OCI-LY1 (cell line): ENCODE measurements at regions not wholly inside any gene's neighbourhood (a gene's known extent, or its start where the extent isn't known, plus 50 kb on each side); places are given as distances from the start of the nearest gene placed in this dataset.

Experiments used
- H2AFZ ChIP-seq: fragments of 200-600 bp; sonication (generic), shearing (Covaris generic); 2 replicates; pipeline ENCODE4 v1.6.0; 2014; ENCODE audit warnings: antibody characterized with exemption, mild to moderate bottlenecking, low read length
- H3F3A ChIP-seq: fragments of 200-600 bp; sonication (generic), shearing (Covaris generic); 2 replicates; pipeline ENCODE4 v1.6.0; 2014; ENCODE audit warnings: mild to moderate bottlenecking, antibody characterized with exemption, low read length, moderate library complexity; ENCODE audit not compliant: insufficient read depth
- H3K27ac ChIP-seq: fragments of 200-600 bp; sonication (generic); 2 replicates; pipeline ENCODE4 v1.5.1; 2014; ENCODE audit warnings: low read length, mixed run types, mild to moderate bottlenecking, low read depth; ENCODE audit not compliant: poor library complexity, severe bottlenecking
- H3K27me3 ChIP-seq: fragments of 200-600 bp; sonication (generic); 2 replicates; pipeline ENCODE4 v1.6.0; 2014; ENCODE audit warnings: antibody characterized with exemption, mild to moderate bottlenecking, low read length, moderate library complexity; ENCODE audit not compliant: insufficient read depth
- H3K36me3 ChIP-seq: fragments of 200-600 bp; sonication (generic); 2 replicates; pipeline ENCODE4 v1.6.1; 2014; ENCODE audit warnings: mild to moderate bottlenecking, antibody characterized with exemption, low read length, moderate library complexity, mixed read lengths; ENCODE audit not compliant: insufficient read depth
- H3K4me1 ChIP-seq: fragments of 200-600 bp; sonication (generic); 2 replicates; pipeline ENCODE4 v1.5.1; 2014; ENCODE audit warnings: mild to moderate bottlenecking, low read length, moderate library complexity; ENCODE audit not compliant: insufficient read depth, severe bottlenecking
- H3K4me2 ChIP-seq: fragments of 200-600 bp; sonication (generic), shearing (Covaris generic); 2 replicates; pipeline ENCODE4 v1.6.1; 2014; ENCODE audit warnings: low read length
- H3K4me3 ChIP-seq: fragments of 200-600 bp; sonication (generic); 2 replicates; pipeline ENCODE4 v1.5.1; 2014; ENCODE audit warnings: low read length, low read depth, mild to moderate bottlenecking, mixed read lengths; ENCODE audit not compliant: poor library complexity, severe bottlenecking
- H3K79me2 ChIP-seq: fragments of 200-600 bp; shearing (Covaris generic); 2 replicates; pipeline ENCODE4 v1.6.1; 2016; ENCODE audit warnings: mixed run types, low read length, mixed read lengths; ENCODE audit not compliant: insufficient read depth
- H3K9ac ChIP-seq: fragments of 200-600 bp; sonication (generic), shearing (Covaris generic); 2 replicates; pipeline ENCODE4 v1.6.1; 2014; ENCODE audit warnings: mild to moderate bottlenecking, low read length, mixed read lengths
- H3K9me2 ChIP-seq: fragments of 200-600 bp; sonication (generic), shearing (Covaris generic); 2 replicates; pipeline ENCODE4 v1.6.1; 2014; ENCODE audit warnings: low read depth, mild to moderate bottlenecking, low read length, mixed read lengths
- H3K9me3 ChIP-seq: fragments of 200-600 bp; shearing (Covaris generic); 2 replicates; pipeline ENCODE4 v1.6.1; 2014; ENCODE audit warnings: low read length, mixed read lengths
- H4K20me1 ChIP-seq: fragments of 200-600 bp; sonication (generic), shearing (Covaris generic); 2 replicates; pipeline ENCODE4 v1.6.0; 2016; ENCODE audit warnings: mild to moderate bottlenecking, low read length; ENCODE audit not compliant: insufficient read depth
- EZH2 ChIP-seq: fragments of 200-600 bp; sonication (generic), shearing (Covaris generic); IDR thresholded peaks from 2 replicates; pipeline ENCODE4 v1.8.0; 2017; ENCODE audit warnings: borderline replicate concordance, mixed run types, mild to moderate bottlenecking, antibody characterized with exemption, low read length, moderate library complexity, mixed read lengths
- TF ChIP-seq, protein P1 (sequence below): fragments of 200-600 bp; sonication (generic), shearing (Covaris generic); IDR thresholded peaks from 2 replicates; pipeline ENCODE4 v1.5.1; 2017; ENCODE audit warnings: mild to moderate bottlenecking, antibody characterized with exemption, low read length, moderate library complexity, mixed read lengths

DNA sequence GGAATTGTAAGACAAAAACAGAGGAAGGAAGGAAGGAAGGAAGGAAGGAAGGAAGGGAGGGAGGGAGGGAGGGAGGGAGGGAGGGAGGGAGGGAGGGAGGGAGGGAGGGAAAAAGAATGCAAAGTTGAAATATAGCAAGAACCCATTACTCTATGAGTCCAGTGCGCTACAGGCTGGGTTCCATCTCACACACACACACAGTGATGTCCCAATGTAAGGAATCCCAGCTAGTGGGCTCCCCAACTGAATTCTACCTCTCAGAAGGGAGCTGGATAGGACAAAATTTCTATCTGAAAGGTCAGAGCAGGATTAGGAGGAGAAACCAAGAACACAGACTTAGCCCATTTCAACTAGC lies 173.4 kb downstream of the DAD1 start:
- H3K4me3 ChIP-seq, result no peak overlapping the region
- H2AFZ ChIP-seq, result no peak overlapping the region
- no peaks in the 10 kb centered on the region for H4K20me1 ChIP-seq
- H3K27ac ChIP-seq, result no peak overlapping the region
- no peaks in the 10 kb centered on the region for H3K79me2 ChIP-seq
- H3K9me2 ChIP-seq, result no peaks in the 10 kb centered on the region
- no peak overlapping the region for H3K4me2 ChIP-seq
- H3K36me3 ChIP-seq, result no peaks in the 10 kb centered on the region; the same call in 1 of the 2 replicates
- no peaks in the 10 kb centered on the region for H3K9me3 ChIP-seq
- H3K27me3 ChIP-seq, result peaks cover 5% of the 10 kb centered on the region; the same call in 1 of the 2 replicates
- H3K9ac ChIP-seq, result no peak overlapping the region
- TF ChIP-seq, protein P1, sequence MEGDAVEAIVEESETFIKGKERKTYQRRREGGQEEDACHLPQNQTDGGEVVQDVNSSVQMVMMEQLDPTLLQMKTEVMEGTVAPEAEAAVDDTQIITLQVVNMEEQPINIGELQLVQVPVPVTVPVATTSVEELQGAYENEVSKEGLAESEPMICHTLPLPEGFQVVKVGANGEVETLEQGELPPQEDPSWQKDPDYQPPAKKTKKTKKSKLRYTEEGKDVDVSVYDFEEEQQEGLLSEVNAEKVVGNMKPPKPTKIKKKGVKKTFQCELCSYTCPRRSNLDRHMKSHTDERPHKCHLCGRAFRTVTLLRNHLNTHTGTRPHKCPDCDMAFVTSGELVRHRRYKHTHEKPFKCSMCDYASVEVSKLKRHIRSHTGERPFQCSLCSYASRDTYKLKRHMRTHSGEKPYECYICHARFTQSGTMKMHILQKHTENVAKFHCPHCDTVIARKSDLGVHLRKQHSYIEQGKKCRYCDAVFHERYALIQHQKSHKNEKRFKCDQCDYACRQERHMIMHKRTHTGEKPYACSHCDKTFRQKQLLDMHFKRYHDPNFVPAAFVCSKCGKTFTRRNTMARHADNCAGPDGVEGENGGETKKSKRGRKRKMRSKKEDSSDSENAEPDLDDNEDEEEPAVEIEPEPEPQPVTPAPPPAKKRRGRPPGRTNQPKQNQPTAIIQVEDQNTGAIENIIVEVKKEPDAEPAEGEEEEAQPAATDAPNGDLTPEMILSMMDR, result no peak
- TF ChIP-seq EZH2, result no peak
- H3F3A ChIP-seq, result no peaks in the 10 kb centered on the region
- H3K4me1 ChIP-seq, result peaks cover 14% of the 10 kb centered on the region

DNA sequence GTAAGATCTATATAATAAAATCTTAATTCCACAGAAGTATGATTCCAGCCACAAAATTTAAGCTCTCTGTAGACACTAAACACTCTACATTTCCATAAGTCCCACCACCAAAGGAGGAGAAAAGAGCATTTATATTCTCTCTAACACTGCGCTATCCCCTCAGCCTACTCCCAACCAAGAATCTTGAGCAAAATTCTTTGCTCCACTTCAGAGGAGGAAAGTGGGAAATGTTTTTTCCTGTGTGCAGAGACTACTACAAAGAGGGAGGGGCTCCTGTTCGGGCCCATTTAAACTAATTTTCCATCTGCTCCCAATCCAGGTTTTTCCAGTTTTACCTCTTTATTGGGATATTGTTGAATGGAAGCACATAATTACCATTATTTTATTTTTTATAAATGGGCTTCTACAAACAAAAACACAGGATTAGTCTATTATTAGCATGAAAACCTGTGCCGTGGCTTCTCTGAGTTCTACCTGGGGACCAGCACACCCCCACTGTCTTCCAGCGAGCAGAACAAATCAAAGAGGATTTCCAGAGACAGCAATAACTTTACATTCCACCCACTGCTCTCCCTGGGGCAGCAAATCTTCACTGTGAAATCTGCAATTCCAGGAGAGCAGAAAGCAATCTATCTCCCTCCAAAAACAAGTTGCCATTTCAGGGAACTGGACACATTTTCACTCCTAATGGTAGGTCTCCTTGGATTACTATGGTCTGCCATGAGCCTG lies 174.0 kb downstream of the DAD1 start:
- no peaks in the 10 kb centered on the region for H3F3A ChIP-seq
- no peaks in the 10 kb centered on the region for H3K9me2 ChIP-seq
- H3K9ac ChIP-seq, result no peak overlapping the region
- no peak overlapping the region for H3K4me2 ChIP-seq
- TF ChIP-seq, protein P1, result no peak
- TF ChIP-seq EZH2, result no peak
- no peak overlapping the region for H3K27ac ChIP-seq
- H3K4me1 ChIP-seq, result peaks cover 14% of the 10 kb centered on the region
- H3K79me2 ChIP-seq, result no peaks in the 10 kb centered on the region
- H3K27me3 ChIP-seq, result peaks cover 5% of the 10 kb centered on the region; the same call in 1 of the 2 replicates
- no peaks in the 10 kb centered on the region for H3K9me3 ChIP-seq
- H3K4me3 ChIP-seq, result no peak overlapping the region
- H2AFZ ChIP-seq, result no peak overlapping the region
- H3K36me3 ChIP-seq, result no peaks in the 10 kb centered on the region
- H4K20me1 ChIP-seq, result no peaks in the 10 kb centered on the region

DNA sequence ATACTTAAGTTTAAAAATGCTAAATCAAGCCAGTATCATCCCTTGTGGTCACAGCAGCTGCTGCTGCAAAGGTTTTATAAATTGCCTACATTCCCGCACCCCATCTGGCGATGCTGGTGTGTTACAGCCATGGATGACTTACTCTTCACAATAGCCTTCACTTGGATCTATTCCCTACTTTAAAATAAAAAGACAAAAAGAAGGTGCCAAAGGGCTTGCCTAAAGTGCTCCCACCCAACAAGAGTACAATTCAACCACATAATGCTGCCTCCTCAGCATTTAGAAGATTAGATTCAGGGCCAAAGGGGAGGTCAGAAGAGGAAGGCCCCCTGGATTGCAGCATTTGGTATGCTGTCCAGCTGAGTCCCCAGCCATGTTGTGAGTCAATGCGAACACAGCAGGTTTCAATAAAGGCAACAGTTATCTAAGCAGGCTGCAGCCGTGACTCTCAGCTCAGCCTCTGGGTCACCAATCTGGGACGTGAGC lies 176.1 kb downstream of the DAD1 start:
- H3K9me3 ChIP-seq, result no peaks in the 10 kb centered on the region
- TF ChIP-seq EZH2, result no peak
- TF ChIP-seq, protein P1, result no peak
- H3K79me2 ChIP-seq, result no peaks in the 10 kb centered on the region
- H3K4me1 ChIP-seq, result peaks cover 2% of the 10 kb centered on the region
- no peak overlapping the region for H3K27ac ChIP-seq
- no peaks in the 10 kb centered on the region for H3K9me2 ChIP-seq
- no peaks in the 10 kb centered on the region for H3K36me3 ChIP-seq
- H4K20me1 ChIP-seq, result no peaks in the 10 kb centered on the region
- no peak overlapping the region for H3K9ac ChIP-seq
- no peak overlapping the region for H2AFZ ChIP-seq
- peaks cover 5% of the 10 kb centered on the region; the same call in 1 of the 2 replicates for H3K27me3 ChIP-seq
- H3F3A ChIP-seq, result no peaks in the 10 kb centered on the region
- H3K4me3 ChIP-seq, result no peak overlapping the region
- no peak overlapping the region for H3K4me2 ChIP-seq
